Esophagus (tissue), 2 donors: ENCODE measurements at regions not wholly inside any gene's neighbourhood (a gene's known extent, or its start where the extent isn't known, plus 50 kb on each side); places are given as distances from the start of the nearest gene placed in this dataset.

Experiments
- H3K27ac ChIP-seq, 2 donors: one replicate each; pipeline ENCODE4 v1.5.1; 2013; ENCODE audit warnings: low read depth in 2 of 2, mild to moderate bottlenecking in 2 of 2, inconsistent platforms in 1 of 2, low read length in 1 of 2, moderate library complexity in 1 of 2
- H3K27me3 ChIP-seq, 2 donors: one replicate each; pipeline ENCODE4 v1.6.1; 2013; ENCODE audit warnings: low read length in 2 of 2, control low read depth in 1 of 2, mild to moderate bottlenecking in 1 of 2; ENCODE audit not compliant: insufficient read depth in 2 of 2, control insufficient read depth in 1 of 2
- H3K36me3 ChIP-seq, 2 donors: one replicate each; pipeline ENCODE4 v1.6.1; 2013; ENCODE audit warnings: low read length in 1 of 2; ENCODE audit not compliant: control insufficient read depth in 2 of 2, insufficient read depth in 2 of 2
- H3K4me1 ChIP-seq, 2 donors: one replicate each; pipeline ENCODE4 v1.6.1; 2013; ENCODE audit warnings: low read length in 1 of 2; ENCODE audit not compliant: control insufficient read depth in 2 of 2, insufficient read depth in 2 of 2
- H3K4me3 ChIP-seq, 2 donors: one replicate each; pipeline ENCODE4 v1.5.1; 2013; ENCODE audit warnings: low read length in 2 of 2, mild to moderate bottlenecking in 2 of 2, low read depth in 1 of 2, moderate library complexity in 1 of 2
- H3K9me3 ChIP-seq, 2 donors: one replicate each; pipeline ENCODE4 v1.6.1; 2013; ENCODE audit warnings: mild to moderate bottlenecking in 2 of 2, low read depth in 1 of 2, low read length in 1 of 2, moderate library complexity in 1 of 2; ENCODE audit not compliant: control insufficient read depth in 2 of 2, insufficient read depth in 1 of 2
- WGBS, 2 donors: extraction: QIAGEN DNeasy Blood & Tissue Kit; methylation state at CpG; one replicate each; pipeline ENCODE4 v1.1.7; 2013; 5-methylcytosine and 5-hydroxymethylcytosine counted together
- donor health status: healthy with polysubstance abuse.
- donor health status: Bipolar disorder and iron deficiency.

DNA sequence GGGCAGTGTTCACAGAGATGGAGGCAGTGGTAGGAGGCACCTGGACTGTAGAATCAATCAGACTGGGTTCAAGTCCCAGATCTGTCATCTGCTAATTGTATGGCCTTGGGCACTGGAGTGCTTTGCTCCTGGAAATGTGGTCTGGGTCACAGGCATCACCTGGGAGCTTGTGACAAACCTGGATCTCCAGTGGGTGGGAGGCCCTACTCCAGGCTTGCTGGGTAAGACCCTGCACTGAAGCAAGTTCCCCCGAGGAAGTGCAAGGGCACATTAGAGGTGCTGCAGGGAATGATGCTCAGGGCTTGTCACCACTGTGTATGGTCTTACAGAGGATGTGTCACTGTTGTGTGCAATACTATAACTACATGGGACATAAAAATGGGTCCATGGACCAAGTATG, 220.5 kb upstream of the ID2 start:
- WGBS, 2 donors, result 99 to 100% methylated on average over 1 of the region's 1 CpG
- Histone ChIP-seq H3K36me3 (no peaks in the 10 kb centered on the region), H3K4me1 (peaks cover 2 to 12% of the 10 kb centered on the region in 2 donors), H3K9me3 (no peaks in the 10 kb centered on the region), H3K27ac (no peak overlapping the region), H3K27me3 (no peaks in the 10 kb centered on the region), H3K4me3 (no peak overlapping the region)

DNA sequence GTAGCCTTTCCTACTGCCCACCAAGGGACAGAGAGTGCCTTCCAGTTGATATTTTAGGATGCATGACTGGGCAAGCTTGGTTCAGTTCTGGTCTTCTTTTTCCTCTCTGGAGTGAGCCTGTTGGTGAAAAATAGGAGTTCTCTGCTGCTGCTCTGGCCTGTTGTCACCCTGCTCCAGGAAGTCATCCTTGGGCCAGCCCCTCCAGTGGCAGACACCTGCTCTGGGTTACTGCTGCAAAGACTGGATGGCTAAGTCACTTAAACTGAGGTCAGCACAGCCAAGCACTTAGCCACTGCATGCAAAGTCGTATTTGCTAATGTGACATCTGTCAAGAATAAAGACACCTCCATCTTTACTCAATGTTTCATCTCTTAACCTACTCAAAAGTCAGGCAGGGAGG, 219.6 kb upstream of the ID2 start:
- H3K4me3 ChIP-seq, result no peak overlapping the region
- 86 to 90% methylated on average over 1 of the region's 1 CpG for WGBS, 2 donors
- H3K36me3 ChIP-seq, result no peaks in the 10 kb centered on the region
- H3K27ac ChIP-seq, result no peak overlapping the region
- no peaks in the 10 kb centered on the region for H3K27me3 ChIP-seq
- no peaks in the 10 kb centered on the region for H3K9me3 ChIP-seq
- H3K4me1 ChIP-seq, result peaks cover 2 to 8% of the 10 kb centered on the region in 2 donors

DNA sequence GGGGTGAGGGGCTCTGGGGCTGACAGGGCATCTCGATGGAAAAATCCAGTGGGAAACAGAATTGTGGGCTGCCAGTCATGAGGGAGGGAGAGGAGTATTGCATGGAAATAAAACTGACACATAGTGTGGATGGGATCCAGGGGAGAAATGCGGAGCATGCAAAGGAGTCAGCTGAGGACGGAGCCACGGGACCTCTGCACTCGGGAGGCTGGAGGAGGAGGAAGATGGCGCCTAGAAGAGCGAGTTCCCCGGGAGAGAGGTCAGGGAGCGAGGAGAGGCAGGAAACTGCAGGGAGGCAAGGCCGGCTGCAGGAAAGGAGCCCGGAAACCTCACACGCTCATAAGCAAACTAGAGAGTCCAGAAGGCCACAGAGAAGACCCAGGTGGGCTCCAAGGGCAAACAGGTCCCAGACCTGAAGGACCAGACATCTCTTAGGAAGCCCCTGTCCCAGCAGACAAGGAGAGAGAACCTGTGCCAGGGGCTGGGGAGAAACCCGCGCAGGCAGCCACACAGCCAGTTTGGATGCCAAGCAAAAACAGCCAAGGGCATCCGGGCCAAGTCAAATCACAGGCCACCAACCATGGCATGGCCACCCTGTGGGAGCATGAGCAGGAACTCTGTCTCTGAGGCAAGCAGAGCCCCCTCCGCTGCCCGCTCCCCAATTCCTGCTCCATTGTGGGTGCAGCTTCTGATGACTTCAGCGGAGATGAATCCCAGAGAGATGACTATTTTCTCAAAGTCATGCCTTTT, 218.8 kb upstream of the ID2 start:
- Histone ChIP-seq H3K9me3 (no peaks in the 10 kb centered on the region), H3K4me3 (no peak overlapping the region), H3K27me3 (no peaks in the 10 kb centered on the region), H3K4me1 (peaks cover 2 to 8% of the 10 kb centered on the region in 2 donors), H3K36me3 (no peaks in the 10 kb centered on the region), H3K27ac (no peak overlapping the region)
- 88 to 93% methylated on average over 18 of the region's 18 CpGs for WGBS, 2 donors

GRCh38 chr2:8465560-8465959, 216.3 kb upstream of the ID2 start:
- H3K27me3 ChIP-seq, result no peaks in the 10 kb centered on the region
- H3K9me3 ChIP-seq, result no peaks in the 10 kb centered on the region
- H3K27ac ChIP-seq, result no peak overlapping the region
- peaks cover 0 to 2% of the 10 kb centered on the region in 2 donors for H3K4me1 ChIP-seq
- no peaks in the 10 kb centered on the region for H3K36me3 ChIP-seq
- WGBS, 2 donors, result 92 to 95% methylated on average over 3 of the region's 3 CpGs
- H3K4me3 ChIP-seq, result no peak overlapping the region

DNA sequence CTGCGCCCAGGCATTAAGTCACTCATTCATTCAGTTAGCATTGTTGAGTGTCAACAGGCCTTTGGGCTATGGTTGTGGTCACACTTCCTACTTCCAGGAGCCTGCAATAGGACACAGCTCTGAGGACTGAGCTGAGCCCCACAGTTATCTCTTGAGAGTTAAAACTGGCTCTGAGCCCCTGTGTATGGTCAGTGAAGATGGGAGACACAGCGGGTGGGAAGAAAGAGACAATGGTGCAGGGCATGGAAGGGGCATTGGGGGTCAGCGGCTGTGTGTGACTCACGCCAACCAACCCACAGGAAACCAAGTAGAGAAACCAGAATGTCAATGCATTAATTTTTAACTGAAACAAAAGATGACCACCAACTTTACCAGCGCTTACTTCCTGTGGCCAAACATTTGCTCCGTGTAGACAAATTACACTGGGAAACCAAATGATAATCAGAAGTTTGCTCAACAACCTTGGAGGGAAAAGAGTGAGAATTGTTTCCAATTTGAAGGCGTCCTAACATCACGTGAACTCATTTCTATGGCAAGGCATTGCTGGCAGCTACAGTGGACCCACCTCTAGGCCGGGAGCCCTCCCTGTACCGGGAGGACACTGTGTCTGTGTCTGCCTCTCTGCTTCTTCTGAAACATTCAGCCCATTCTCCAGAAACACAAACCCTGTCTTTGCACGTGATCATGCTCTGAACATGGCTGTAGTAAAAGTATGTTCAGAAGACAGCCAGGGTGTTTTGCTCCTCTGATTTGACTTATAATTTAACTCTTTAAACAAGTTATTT, 212.0 kb upstream of the ID2 start:
- no peaks in the 10 kb centered on the region for H3K4me1 ChIP-seq
- WGBS, 2 donors, result 78 to 80% methylated on average over 11 of the region's 11 CpGs
- H3K27ac ChIP-seq, result no peak overlapping the region
- no peaks in the 10 kb centered on the region for H3K36me3 ChIP-seq
- no peak overlapping the region for H3K4me3 ChIP-seq
- H3K9me3 ChIP-seq, result no peaks in the 10 kb centered on the region
- H3K27me3 ChIP-seq, result no peaks in the 10 kb centered on the region

DNA sequence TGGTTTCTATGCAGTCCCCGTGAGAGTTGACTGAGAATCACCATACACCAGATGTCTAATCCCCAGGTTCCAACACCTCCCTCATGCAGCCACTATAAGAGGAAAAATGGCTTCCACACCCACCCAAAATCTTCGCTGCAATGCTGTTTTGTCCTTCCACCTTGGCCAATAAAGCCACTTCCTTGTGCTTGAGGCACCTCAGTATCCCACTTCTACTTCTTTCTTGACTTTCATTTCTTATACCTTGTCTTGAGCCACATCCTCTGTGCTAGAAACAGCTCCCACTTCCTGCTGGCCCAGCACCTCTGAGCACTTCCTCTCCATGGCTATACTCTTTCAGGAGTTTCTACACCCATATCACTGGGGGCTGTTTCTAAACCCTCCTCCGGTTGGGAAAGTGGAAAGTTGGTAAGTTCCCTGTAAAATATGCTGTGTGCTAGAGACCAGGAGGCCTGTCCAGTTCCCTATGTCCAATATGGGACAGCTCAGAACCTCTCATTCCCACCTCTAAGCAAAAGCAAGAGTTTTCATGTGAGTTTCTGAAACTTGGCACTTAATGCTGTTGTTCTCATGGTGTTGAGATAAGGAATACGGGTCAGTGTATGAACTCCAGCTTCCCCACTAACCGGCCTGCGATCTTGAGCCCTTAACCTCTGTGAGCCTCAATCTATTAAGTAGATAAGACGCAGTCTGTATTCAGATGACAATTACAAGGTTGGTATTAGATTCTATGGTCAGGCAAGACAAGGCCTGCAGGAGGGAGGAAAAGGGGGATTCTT, 209.1 kb upstream of the ID2 start:
- H3K27ac ChIP-seq, result no peak overlapping the region
- 80 to 88% methylated on average over 7 of the region's 7 CpGs for WGBS, 2 donors

GRCh38 chr2:8475349-8476031, 206.4 kb upstream of the ID2 start:
- Histone ChIP-seq H3K27me3 (no peaks in the 10 kb centered on the region), H3K27ac (no peak overlapping the region), H3K4me3 (no peak overlapping the region), H3K9me3 (no peaks in the 10 kb centered on the region), H3K36me3 (no peaks in the 10 kb centered on the region), H3K4me1 (peaks cover 0 to 3% of the 10 kb centered on the region in 2 donors)
- 65 to 73% methylated on average over 13 of the region's 13 CpGs for WGBS, 2 donors

More for the DNA sequence above, 209.1 kb upstream of the ID2 start:
- Histone ChIP-seq H3K9me3 (no peaks in the 10 kb centered on the region), H3K27me3 (no peaks in the 10 kb centered on the region), H3K36me3 (no peaks in the 10 kb centered on the region), H3K4me3 (no peak overlapping the region), H3K4me1 (peaks cover 0 to 3% of the 10 kb centered on the region in 2 donors)

GRCh38 chr2:8477552-8478470, 204.0 kb upstream of the ID2 start:
- Histone ChIP-seq H3K4me3 (no peak overlapping the region), H3K27me3 (no peaks in the 10 kb centered on the region), H3K36me3 (no peaks in the 10 kb centered on the region), H3K4me1 (peaks cover 2 to 3% of the 10 kb centered on the region in 2 donors), H3K27ac (peak overlapping the region; percentile 16 to 50), H3K9me3 (no peaks in the 10 kb centered on the region)
- 62 to 66% methylated on average over 16 of the region's 16 CpGs for WGBS, 2 donors
